ENCODE measurements at regions not wholly inside any gene's neighbourhood (a gene's known extent, or its start where the extent isn't known, plus 50 kb on each side); places are given as distances from the start of the nearest gene placed in this dataset.
"Not testable (repeated sequence)": the region's sequence is repeated elsewhere in the genome, so short reads cannot be mapped to it uniquely, and the experiment has no call there.

DNA sequence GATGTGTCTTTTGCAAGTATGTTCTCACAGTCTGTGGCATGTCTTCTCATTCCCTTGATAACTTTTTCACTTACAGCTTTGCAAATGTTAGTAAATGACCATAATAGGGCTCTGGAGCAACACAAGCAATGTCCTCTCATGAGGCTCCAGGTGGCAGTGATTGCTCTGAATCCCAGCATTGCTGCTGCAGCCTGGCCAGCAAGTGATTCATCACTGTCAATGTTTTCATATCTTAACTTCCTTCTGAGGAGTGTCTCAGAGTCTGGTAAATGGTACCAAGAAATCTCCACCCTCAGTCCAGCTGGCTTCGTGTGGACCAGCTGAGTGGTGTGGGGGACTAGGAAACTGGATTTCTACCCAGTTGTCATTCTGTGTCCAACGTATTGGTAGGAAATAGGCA lies 139.6 kb downstream of the MYLK4 start:
- no peak for DNase-seq (ENCODE audit: low read depth in 4 of 4, low spot score in 3 of 4)

GRCh38 chr6:2608503-2608902 lies 142.2 kb downstream of the MYLK4 start:
- DNase-seq (ENCODE audit: low read depth in 4 of 4, low spot score in 3 of 4): no peak

DNA sequence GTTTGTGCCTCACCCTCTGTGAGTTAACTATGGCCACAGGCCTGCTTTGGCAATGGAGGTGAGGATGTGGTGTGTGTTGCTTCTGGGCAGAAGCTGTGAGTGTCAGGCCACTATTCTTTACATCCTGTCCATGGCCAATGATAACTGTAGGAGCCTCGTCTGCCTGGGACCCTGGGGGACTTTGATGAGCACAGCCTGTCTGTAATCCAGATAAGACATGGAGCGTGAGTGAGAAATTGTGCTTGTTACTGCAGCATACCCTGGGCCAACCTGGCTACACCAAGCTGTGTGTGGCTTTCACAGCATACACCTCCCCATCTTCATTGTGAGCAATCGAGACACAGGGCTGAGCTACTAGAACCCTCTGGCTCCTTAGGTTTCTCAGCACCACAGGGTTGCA lies 150.4 kb downstream of the MYLK4 start:
- DNase-seq (ENCODE audit: low read depth in 4 of 4, low spot score in 3 of 4): no peak

DNA sequence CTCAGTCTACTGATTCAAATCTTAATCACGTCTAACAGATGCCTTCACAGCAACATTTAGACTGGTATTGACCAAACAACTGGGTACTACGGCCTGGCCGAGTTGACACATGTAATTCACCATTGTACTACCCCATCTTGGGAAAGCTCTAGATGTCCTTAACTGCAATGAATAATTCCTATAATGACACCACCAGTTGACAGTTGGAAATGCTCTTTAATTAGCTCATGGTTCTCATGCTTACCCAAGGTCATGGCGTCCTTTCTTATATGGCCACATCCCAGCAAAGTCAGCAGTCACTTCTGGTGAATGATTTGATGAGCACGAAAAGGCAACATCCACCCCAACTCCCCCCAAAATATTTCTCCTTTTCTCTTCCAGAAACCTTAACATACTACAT lies 150.9 kb downstream of the MYLK4 start:
- no peak for DNase-seq (ENCODE audit: low read depth in 4 of 4, low spot score in 3 of 4)

DNA sequence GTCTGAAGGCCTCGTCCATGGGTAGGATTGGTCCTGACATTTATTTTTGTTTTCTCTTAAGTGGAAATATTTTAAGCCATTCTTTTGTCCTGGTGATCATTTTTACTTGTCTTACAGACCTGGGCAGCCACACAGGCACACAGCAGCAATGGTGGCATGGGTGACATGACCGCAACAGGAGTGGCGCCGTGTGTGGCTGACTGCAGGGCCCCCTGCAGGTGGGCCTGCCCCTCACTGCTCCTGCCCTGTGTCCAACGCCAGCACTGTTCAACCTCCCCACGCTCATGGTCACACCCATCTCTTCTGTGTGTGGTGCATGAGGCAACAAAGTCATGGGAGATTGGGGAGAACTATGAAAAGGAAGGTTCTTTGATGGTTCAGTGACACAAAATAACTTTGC lies 151.9 kb downstream of the MYLK4 start:
- no peak for DNase-seq (ENCODE audit: low read depth in 4 of 4, low spot score in 3 of 4)

- no peak for DNase-seq (ENCODE audit: low read depth in 4 of 4, low spot score in 3 of 4)
These were observed 152.7 kb downstream of the MYLK4 start for GRCh38 chr6:2597991-2598390.

GRCh38 chr6:2597457-2597856 lies 153.3 kb downstream of the MYLK4 start:
- DNase-seq (ENCODE audit: low read depth in 4 of 4, low spot score in 3 of 4): not testable (repeated sequence)

DNA sequence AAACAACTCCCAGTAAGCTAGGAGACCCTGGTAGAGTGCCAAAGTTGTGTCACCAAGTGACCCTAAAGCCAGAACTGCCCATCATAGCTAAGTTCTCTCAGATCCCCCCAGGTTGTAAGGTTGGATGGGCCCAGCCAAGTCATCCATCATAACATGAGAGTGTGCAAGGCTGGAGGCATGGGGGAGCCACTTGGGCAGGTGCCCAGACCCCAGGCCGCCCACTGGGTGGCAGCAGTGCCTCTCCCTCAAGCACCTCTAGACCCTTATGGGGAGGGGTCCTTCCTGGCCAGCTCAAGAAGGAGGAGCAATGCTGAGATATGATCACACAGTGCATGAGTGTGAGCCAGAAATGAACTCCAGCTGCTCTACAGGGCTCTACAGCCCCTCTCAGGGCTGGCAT lies 154.5 kb downstream of the MYLK4 start:
- no peak for DNase-seq (ENCODE audit: low read depth in 4 of 4, low spot score in 3 of 4)

GRCh38 chr6:2594868-2595267 lies 155.9 kb downstream of the MYLK4 start:
- no peak for DNase-seq (ENCODE audit: low read depth in 4 of 4, low spot score in 3 of 4)

DNA sequence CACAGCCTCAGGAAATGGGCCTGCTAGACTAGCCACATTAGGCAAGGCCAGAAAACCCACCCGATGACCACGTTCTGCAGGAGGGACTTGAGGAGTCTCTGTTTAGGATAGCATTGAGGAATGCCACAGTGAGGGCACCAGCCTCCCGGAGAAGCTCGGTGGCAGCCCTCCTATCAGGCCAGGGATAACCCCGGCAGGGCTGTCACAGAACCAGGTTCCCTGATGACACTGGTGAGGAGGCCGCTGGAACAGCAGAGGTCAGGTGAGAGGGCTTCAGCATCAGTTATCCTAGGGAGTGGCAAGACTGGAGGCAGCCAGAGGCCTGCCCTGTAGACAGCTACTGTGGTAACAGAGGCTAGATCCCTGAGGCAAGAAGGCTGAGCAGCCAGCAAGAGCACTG lies 157.6 kb downstream of the MYLK4 start:
- DNase-seq (ENCODE audit: low read depth in 4 of 4, low spot score in 3 of 4): no peak

DNA sequence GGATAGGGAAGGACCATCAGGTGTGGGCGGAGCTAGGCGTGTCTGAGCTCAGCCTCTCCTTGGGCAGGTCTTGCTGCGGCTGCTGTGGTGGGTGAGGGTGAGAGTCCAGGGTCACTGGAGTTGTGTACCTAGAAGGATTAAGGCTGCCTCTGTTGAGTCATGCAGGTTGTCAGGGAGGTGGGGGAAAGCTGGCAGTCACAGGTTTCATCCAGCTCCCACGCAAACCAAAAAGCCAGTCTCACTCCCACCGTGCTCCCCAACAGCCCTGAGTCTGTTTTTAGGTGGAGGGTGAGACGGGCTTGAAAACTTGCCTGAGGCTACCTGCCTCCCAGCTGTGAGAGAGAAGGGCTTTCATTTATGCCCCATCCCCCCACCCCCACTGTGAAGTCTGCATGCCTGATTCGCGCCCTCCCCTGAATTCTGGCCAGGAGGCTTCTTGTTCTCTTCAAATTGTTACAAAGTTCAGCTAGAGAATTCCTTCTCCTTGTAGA lies 161.5 kb downstream of the MYLK4 start:
- DNase-seq (ENCODE audit: low read depth in 4 of 4, low spot score in 3 of 4): no peak

DNA sequence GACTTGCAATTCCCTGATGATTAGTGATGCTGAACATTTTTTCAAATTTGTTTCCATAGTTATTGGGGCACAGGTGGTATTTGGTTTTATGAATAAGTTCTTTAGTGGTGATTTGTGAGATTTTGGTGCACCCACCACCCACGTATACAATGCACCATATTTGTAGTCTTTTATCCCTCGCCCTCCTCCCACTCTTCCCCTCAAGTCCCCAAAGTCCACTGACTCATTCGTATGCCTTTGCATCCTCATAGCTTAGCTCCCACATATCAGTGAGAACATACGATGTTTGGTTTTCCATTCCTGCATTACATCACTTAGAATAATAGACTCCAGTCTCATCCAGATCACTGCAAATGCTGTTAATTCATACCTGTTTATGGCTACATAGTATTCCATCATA lies 167.3 kb downstream of the MYLK4 start:
- no peak for DNase-seq (ENCODE audit: low read depth in 4 of 4, low spot score in 3 of 4)

DNA sequence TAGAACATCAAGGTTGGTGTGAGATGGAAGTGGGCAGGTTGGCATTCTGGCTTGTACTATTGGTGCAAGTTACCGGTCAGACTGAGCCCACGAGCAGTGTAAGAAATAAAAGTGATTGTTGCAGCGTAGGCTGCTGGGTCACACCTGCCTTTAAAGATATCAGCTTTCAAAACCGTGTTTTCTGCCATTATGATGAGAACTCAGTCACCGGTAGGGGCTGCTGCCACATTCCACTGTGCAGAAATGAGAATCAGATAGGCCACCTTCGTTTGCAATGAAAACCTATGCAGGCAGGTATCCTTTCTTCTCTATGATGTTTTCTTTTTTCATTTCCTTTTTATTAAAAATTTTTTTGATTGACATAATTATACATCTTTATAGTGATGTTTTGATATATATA lies 168.5 kb downstream of the MYLK4 start:
- DNase-seq (ENCODE audit: low read depth in 4 of 4, low spot score in 3 of 4): no peak

GRCh38 chr6:2581611-2582010 lies 169.1 kb downstream of the MYLK4 start:
- no peak for DNase-seq (ENCODE audit: low read depth in 4 of 4, low spot score in 3 of 4)

DNA sequence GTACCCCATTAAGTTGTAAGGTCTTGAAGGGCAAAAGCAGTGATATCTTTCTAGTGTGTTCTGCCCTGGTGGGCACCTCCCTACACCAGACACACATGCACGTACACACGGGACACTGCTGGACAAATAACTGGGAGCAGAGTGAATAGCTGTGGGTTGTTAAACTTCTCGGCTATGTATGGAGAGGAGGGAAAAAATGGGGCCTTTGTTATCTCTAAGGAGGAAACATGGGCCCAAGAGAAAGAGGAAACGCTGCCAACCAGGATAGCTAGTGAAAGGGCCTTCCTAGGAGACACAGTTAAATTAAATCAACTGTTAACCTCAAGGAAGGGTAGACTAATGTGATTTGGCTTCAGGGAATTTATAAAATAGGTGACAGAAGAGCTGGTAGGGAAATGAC lies 169.7 kb downstream of the MYLK4 start:
- DNase-seq (ENCODE audit: low read depth in 4 of 4, low spot score in 3 of 4): no peak

GRCh38 chr6:2579804-2580570 lies 170.7 kb downstream of the MYLK4 start:
- DNase-seq (ENCODE audit: low read depth in 4 of 4, low spot score in 3 of 4): no peak

DNA sequence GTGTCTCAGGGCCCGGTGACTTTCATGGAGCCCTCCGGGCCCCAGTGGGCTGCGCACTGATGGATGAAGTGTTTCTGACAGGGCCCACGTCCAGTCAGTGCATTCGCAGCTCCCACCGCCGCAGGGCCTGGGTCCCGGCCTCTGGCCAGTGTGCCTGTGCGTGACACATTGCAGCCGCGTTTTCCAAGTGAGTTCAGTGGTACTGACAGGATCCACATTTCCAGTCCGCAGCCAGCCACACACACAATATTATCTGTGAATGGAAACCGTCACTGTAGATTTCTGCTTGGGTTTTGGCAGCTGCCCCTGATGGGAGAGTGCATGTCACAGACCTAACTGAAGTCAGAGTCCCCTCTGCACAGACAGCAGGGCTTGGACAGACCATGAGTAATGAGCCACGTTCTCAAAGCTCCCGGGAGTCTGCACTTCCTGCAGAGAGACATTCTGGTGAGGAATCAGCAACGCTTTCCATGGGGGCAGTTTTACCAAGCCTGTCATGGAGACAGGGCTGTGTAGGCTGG lies 171.4 kb downstream of the MYLK4 start:
- DNase-seq (ENCODE audit: low read depth in 4 of 4, low spot score in 3 of 4): no peak

- DNase-seq (ENCODE audit: low read depth in 4 of 4, low spot score in 3 of 4): no peak
These were observed 172.0 kb downstream of the MYLK4 start for GRCh38 chr6:2578767-2579166.

DNA sequence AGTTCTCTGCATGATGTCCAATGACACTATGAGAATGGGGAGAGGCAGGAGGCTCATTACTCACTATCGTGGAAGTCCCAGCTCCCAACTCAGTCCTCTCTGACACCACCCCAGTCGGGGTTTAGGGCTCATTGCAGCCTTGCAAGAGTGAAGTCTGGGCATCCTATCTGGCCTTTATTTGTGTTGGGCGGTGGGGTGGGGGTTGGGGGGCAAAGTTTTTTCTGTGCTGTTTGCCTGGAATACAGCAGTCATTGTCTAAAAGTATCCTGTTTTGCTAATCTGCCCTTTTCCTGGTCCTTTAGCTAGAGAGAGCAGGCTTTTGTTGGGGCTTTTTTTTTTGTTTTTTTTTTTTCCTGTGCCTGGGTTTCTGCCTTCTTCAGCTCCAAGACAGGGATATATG lies 174.2 kb downstream of the MYLK4 start:
- no peak for DNase-seq (ENCODE audit: low read depth in 4 of 4, low spot score in 3 of 4)

DNA sequence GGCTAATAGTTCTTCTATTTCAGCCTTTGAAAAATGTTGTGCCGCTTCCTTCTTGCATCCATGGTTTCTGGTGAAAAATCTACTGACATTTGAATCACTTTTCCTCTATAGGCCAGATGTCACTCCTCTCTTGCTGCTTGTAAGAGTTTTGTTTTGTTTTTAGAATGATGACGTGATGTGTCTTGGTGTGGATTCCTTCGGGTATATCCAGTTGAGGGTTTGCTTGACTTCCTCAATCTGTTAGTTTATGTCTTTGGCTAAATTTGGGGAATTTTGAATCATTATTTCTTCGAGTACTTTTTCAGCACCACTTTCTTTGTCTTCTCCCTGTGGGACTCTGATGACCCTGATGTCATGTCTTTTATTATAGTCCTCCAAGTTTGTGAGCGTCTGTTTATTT lies 175.5 kb downstream of the MYLK4 start:
- no peak for DNase-seq (ENCODE audit: low read depth in 4 of 4, low spot score in 3 of 4)

- DNase-seq (ENCODE audit: low read depth in 4 of 4, low spot score in 3 of 4): not testable (repeated sequence)
These were observed 181.3 kb downstream of the MYLK4 start for GRCh38 chr6:2569420-2569819.

- DNase-seq (ENCODE audit: low read depth in 4 of 4, low spot score in 3 of 4): no peak
These were observed 184.7 kb downstream of the MYLK4 start for GRCh38 chr6:2566048-2566447.

DNA sequence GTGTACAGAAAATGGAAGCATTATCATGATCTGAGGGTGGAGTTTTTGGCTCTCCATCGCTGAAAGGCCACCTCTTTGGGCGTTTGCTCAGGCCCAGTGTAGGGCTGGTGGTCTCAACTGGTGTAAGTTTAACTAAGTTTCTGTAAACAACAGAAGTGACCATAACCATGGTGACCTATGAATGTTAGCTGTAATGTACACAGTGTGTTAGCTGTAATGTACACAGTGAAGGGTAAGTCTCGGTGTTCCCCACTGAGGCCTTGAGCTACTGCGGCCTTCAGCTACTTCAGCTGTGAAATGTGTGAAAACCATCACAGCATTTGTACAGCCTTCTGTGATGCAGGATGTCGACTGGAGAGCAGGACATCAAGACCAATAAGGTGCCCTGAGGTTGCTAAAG lies 185.2 kb downstream of the MYLK4 start:
- no peak for DNase-seq (ENCODE audit: low read depth in 4 of 4, low spot score in 3 of 4)

Data from right renal pelvis (tissue), 4 donors.